GM21529 (cell line): ENCODE measurements at regions not wholly inside any gene's neighbourhood (a gene's known extent, or its start where the extent isn't known, plus 50 kb on each side); places are given as distances from the start of the nearest gene placed in this dataset.
"Not testable (repeated sequence)": the region's sequence is repeated elsewhere in the genome, so short reads cannot be mapped to it uniquely, and the experiment has no call there.

Experiments used
- ATAC-seq: cut with Tn5 transposase; IDR thresholded peaks from one replicate; pipeline ENCODE4 v1.9.1; 2021; ENCODE audit not compliant: unreplicated experiment

DNA sequence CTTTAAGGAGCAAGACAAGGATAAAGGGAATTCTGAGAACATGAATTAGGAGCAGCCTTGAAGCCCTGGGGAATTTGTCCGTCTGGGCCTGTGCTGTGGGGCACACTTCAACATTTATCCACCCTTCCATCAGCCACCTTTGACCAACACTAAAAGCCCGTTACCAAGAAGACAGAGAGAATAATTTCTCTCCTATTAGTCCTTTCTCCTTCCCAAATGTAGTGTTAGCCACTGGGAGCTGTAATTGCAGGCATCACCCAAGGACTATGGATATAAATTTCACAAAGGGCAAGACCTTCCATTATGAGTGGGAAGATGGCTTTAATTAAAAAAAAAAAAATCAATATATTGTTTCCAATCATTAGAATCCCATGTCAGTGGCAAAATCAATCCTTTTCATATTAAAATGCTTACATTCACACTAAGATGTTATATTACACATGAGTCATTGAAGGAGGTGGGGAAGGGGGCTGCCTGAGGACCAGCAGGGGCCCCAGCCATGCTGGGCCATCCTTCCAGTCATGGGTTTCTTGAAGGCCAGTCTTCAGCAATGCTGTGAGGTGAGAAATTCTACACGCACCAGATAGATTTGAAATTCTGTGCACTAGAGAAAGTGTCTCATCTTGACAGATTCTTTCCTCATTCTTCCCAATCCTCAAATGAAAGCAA lies 292.5 kb upstream of the NRP1 start:
- ATAC-seq: no peak

DNA sequence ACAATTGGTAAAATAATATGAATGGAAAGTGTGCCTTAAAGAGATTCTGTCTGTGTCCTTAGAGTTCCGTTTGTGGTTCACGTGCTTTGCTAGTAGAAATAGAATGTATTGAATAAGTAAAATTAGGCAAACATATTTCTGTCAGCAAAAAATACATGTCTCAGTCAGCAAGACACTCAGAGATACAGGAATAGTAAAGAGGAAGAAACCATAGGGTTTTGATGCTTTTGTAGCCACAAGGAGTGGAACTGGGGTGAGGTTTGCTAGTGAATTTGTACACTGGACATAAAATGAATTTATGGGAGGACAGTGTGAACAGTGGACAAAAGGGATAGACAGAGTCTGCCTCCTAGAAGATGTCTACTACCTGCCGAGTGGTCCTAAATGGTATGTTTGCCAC lies 289.2 kb upstream of the NRP1 start:
- ATAC-seq: no peak

DNA sequence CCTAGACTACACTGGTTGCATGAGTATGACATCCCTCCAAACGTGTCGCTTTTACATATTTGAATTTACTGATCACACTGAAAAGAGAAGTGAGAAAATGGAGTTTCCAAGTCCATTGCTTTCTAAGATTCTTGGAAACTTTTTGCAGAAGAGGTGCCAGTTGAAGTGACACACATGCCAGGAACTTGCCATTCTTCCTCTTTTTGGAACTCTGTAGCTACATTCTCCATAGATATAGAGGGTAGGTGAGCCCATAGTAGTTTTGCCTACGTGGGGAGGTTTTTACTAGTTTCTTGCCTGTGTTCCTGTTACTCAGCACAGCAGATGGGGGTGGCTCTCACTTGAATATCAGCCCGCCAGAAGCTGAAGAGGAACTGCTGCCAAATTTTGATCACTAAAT lies 286.6 kb upstream of the NRP1 start:
- no peak for ATAC-seq

DNA sequence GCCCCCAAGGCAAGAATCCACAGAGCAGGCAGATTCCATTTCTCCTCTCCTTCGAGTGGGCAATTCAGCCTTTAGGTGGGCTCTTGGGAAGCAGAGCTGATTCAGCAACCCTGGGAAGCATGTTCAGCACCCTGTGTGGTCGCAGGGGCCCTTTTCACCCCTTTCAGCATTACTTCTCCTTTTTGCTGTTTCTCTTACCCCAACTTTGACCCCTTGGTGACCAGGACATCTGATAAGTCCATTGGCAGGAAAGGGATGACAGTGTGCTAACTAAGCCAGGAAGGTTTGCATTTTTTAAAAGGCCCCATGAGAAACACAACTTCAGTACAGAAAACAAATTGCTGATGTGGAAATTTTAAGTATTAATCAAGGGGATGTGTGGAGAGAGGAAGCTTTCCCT lies 283.7 kb upstream of the NRP1 start:
- no peak for ATAC-seq

DNA sequence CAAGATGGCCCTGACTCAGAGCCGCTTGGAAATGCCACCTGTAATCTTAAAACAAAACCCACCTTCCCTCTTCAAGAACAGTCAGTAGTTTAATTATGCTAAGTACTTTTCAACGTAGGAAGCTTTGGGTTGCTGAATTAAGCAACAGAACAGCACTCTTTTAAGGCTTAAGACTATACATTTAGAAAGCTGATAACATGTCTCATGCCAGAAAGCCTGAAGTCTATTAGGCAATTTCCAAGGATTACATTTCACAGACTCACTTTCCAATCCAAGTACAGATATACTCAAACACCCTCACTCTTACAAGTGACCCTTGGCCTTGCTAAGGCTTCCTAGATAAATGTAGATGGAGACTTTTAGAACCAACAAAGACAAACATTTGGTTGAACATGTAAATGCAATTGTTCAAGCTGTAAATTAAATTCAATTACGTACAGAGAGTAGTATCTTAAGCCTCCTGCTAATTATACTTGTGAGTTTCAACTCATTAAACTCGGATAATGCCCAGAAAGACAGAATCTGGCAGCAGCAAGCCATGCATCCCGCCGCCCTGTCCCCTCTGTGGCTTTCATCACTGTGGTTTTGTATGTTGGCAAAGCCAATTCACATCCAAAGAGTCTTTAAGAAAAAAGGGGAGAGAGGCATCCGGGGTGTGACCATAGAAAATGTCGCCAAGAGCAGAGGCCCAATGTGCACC lies 283.1 kb upstream of the NRP1 start:
- no peak for ATAC-seq

DNA sequence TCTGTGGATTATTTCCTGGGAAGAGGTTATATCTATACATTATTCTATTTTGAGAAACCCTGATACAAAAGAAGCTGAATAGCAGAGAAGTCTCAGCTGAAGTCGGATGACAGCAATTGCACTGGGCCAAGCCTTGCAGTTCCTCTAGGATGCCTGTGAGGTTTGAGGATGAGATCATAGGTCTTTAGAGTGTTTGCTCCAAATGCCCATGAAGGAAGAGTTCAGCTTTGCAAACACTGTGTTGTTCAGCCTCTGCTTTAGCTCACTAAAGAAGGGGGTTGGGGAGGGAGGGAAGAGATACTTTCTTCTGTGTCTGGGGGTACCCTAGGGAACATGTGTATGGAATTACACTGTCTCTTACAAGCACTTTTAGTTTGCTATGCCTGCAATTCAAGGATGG lies 282.5 kb upstream of the NRP1 start:
- ATAC-seq: no peak

DNA sequence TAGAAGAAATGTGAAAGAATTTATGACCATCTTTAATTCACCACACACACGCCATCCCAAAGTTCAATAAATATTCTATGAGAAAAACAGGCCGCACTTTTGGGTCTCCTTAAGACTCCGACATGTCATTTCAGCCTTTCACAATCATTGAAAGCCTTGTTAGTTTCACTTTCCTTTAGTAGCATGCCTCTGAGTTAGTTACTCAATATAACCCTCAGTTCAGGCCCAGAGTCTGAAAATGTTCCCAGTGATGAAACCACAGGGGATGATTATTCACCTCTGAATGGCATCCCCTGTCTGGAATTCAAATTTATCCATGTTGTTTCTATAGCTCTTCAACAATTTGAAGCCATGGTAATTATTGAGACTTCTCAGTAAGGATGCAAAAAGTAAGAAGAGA lies 278.1 kb upstream of the NRP1 start:
- ATAC-seq: no peak

DNA sequence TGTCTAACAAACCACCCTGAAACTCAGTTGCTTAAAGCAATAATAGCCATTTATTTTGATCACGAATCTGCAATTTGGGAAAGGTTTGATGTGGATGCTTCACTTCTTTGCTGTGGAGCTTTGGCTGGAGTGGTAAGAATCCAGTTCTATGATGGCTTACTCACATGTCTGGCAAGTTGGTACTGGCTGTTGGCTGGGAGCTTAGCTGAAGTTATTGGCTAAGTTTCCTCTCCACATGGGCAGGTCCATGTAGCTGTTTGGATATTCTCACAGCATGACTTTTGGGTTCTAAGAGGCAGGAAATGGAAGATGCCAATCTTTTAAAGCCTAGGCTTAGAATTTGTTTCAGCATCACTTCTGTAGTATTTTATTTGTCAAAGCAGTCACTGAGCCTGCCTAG lies 277.6 kb upstream of the NRP1 start:
- ATAC-seq: no peak

DNA sequence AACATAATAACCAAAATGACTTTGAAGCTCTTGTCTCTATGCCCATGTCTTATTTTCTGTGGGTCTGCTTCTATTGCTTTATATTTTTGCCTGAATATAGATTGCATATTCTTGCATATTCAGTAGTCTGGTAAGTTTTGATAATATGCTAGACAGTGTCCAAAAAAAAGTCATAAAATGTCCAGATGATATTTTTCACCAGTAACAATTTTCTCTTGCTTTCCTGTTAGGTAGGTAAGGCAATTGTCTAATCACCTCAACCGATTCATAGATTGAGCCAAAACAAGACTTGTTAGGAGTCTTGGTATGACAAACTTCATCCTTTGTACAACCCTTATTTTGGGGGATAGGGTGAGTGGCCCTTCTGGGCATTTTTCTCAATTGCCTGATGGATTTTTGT lies 277.0 kb upstream of the NRP1 start:
- no peak for ATAC-seq

DNA sequence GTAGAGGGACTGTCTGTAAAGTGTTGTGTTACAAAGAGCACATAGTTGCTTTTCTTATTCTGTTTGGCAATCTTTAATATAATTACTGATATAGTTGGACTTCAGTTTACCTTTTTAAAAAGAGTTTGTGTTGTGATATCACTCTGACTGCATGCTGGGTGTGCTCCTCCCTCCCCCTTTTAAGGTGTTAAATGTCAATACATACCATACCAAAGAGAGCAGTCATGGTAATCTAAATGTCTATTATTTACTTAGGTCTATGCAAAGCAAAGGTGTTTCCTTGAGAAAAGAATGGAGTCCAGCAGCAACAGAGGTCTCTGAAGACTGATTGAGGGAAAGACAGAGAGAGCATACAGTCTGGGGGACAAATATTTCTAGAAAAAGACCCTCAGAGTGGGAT lies 275.1 kb upstream of the NRP1 start:
- no peak for ATAC-seq

DNA sequence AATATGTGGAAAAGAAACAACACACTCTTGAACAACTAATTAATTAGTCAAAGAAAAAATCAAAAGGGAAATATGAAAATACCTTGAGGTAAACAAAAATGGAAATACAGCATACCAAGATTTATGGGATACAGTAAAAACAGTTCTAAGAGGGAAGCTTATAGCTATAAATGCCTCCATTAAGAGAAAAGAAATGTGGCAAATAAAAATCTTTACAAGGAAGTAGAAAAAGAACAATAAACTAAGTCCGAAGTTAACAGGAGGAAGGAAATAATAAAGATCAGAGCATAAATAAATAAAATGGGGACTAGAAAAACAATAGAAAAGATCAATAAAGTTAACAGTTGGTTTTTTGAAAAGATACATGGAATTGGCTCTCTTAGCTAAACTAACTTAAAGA lies 267.8 kb upstream of the NRP1 start:
- ATAC-seq: no peak

DNA sequence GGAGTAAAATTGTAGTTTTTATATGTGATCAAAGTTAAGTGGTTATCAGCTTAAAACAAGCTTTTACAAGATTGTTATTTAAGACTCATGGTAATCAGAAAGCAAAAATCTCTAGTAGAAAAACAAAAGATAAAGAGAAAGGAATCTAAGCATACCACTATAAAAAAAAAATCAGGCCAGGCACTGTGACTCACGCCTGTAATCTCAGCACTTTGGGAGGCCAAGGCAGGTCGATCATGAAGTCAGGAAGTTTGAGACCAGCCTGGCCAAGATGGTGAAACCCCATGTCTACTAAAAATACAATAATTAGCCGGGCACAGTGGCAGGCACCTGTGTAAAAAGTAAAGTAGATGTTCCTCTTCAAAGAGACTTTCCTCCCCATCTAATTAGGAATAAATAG lies 265.9 kb upstream of the NRP1 start:
- no peak for ATAC-seq

DNA sequence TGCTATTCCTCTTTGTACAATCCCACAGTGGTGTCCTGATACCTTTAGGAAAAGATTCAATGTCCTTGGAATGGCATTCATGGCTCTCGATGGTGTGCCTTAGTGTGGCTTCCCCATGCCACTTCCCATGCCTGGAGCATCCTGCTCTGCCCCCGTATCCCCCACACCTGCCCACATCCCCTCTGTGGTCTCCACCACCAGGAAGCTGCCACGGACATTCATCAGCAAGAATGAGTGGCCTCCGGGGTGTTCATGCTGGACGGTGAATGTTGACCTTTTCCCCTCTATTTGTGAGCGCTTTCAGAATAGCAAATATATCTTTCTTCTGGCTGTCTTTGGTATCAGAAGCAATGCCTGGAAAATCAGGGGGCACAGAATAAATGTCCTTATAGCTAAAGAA lies 262.0 kb upstream of the NRP1 start:
- no peak for ATAC-seq

DNA sequence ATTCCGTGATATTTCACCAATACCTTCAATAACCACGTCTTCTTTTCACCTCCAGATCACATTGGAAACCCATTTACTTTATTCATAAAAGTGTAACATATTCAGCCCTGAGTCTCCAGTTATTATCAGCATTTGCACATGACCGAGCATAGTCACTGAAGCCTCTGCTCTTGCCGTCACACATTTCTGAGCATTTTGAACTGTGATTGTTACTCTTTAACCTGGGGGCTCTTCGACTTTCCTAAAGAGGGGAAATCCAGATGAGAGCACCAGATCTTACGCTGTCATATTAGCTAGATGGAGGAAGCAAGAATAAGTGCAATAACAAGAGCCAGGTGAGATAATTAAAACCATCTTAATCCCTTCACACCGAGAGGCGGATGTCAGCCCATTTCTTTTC lies 260.0 kb upstream of the NRP1 start:
- ATAC-seq: no peak

DNA sequence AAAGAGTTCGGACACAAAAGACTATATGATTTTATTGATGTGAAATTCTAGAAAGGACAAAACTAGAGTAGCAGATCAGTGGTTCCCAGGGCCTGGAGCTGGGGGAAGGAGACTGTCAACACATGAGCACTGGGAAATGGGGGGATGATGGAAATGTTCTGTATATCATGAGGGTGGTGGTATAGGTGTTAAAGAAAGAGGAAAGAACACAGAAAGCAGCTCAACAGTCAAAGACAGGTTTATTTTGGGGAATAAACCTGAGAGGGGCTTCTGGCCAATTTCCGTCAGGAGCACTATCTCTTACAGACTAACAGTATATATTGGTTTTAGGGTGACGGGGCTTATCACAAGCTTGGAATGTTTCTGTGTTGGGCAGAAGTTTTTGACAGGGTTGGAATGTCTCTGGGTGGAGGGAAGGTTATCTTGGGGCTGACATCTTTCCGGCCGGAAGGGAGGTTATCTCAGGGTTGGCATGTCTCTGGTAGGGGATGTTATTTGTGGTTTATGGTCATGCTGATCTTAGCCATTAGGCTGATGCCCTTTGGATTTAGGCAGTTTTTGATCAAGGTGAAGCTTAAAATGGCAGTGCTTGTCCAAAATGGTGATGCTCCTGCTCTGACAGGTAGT lies 254.6 kb upstream of the NRP1 start:
- no peak for ATAC-seq

DNA sequence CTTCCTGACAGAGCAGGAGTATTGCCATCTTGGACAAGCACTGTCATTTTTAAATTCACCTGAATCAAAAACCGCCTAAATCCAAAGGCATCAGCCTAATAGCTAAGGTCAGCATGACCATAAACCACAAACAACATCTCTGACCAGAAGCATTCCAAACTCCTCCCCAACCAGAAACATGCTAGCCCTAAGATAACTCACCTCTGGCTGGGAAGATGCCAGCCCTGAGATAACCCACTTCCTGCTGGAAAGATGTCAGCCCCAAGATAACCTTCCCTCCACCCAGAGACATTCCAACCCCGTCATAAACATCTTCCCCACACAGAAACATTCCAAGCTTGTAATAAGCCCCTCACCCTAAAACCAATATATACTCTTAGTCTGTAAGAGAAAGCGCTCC lies 250.1 kb upstream of the NRP1 start:
- not testable (repeated sequence) for ATAC-seq

DNA sequence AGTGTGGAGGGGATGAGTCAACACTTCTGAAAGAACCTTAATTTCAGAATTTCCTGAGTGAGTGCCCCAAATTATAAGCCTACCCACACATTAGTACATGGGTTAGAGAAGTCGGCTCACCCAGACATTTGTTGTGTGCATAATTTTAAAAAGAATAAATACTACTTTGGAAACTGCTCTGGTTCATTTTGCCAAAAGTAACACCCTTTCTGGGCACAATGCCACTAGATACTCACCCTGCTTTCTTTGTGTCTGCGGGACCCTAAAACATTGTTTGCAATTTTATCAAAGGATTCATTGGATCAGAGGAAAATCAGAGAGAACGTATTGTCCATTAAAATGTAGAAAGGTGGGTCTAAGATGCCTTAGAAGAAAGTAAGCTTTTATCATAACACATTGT lies 245.5 kb upstream of the NRP1 start:
- ATAC-seq: no peak

DNA sequence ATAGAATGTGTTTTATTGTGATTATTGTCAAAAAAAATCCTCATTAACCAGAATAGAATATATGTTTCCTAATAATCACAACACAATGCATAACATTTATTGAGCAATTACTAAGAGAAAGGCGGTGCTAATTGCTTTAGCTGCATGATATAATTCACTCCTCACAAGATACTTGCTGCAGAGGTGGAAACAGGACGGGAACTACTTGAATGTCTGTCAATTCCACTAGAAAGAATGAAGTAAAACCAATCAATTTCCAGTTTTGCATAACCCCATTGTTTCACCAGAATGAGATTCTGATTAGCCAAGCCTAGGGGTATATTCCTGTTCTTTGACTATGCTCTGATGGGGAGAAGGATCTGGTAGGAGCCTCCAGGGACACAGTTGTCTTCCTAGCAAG lies 239.1 kb upstream of the NRP1 start:
- no peak for ATAC-seq

DNA sequence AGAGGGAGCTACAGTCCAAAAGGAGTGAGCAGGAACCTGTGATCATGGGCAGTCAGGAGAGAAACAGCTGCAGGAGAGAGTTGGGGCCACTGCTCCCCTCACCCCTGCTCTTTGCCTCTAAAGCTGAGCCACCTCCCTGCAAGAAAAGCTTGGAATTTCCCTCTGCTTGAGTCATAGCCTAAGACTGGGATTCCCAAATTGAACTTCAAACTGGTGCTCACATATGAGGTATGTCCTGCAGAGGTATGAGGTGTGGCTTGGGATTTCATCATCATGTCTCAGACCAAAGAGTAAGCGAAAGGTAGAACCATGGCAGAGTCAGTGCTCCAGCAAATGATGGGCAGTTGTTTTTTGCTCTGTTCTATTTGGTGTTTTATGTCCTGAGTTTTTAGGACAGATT lies 237.1 kb upstream of the NRP1 start:
- ATAC-seq: no peak

DNA sequence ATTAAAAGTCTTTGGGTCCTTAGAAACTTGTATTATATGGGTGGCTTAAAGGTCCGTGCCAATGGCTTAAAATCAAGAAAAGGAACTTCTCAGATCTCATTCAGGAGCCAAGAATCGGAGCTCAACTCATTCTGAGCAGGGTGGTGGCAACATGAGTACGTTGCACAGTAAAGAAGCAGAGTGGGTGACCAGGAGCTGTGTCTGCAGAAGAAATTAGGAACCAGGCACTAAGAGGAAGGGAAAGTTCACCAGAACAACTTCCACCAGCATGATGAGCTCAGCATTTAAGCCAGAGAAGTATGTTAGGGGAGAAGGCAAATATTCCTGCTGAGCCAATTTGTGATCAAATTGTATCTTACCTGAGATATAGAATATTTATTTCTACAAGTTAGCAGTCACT lies 236.0 kb upstream of the NRP1 start:
- no peak for ATAC-seq

DNA sequence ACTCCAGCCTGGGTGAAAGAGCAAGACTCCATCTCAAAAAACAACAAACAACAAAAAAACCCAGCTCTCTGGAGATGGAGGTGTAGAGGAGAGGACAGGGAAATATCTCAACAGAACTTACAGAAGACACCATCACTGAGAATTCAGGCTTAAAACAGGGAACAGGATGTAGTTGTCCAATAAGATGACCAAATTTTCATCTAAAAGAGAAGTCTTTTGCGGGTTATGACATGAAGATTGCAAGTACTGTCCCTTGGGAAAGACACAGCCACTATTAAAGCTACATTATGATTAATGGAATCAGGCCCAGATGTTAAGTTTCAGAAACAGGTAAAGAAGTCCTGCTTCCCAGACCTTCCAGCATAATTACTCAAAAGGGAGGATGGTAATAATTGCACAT lies 235.2 kb upstream of the NRP1 start:
- ATAC-seq: no peak

DNA sequence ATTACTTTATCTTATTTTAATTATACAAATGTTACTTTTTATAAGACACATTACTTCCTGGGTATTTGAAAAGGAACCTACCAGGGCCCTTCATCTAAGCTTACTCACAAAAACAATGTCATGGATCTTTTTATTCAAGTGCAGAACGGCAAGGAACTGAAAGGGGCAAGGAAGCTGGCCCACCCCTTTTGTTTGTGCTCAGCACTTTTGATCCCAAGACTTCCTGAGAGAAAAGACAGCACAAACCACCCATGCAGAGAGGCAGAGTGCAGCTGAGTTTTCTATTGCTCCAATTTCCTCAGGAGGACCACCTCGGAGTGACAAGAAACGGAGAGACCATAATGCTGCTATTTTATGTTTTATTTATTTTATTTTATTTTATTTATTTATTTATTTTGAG lies 232.0 kb upstream of the NRP1 start:
- ATAC-seq: no peak

DNA sequence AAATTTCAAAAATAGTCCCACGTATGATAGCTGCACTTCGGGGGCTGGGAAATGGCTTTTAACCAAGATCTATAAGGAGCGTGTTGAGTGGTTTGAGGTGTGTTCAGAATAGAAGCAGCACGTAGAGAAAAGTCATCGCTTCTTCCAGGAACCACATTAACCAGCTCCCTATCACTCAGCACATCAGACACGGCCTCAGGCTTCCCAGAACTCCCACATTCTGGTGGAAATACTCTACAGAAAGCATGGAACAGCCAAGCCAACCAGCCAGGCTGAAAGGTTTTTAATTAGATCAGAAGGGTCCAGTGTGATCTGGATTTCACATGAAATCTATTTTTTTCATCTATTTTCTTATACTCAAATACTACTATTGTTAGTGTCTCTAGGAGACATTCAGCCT lies 231.5 kb upstream of the NRP1 start:
- ATAC-seq: no peak
